ENCODE measurements at regions not wholly inside any gene's neighbourhood (a gene's known extent, or its start where the extent isn't known, plus 50 kb on each side); places are given as distances from the start of the nearest gene placed in this dataset.

- DNase-seq (ENCODE audit: low read depth, low spot score), result no peak
- no peak overlapping the region for H3K4me3 ChIP-seq (ENCODE audit: low read length)
Measured at GRCh38 chr2:84293791-84294380, 165.2 kb downstream of the SUCLG1 start.

- no peak overlapping the region for H3K4me3 ChIP-seq (ENCODE audit: low read length)
- DNase-seq (ENCODE audit: low read depth, low spot score), result no peak
Measured at GRCh38 chr2:84292545-84292944, 166.5 kb downstream of the SUCLG1 start.

GRCh38 chr2:84290537-84290936 lies 168.5 kb downstream of the SUCLG1 start:
- no peak overlapping the region for H3K4me3 ChIP-seq (ENCODE audit: low read length)
- peak; percentile 86 for DNase-seq (ENCODE audit: low read depth, low spot score)

GRCh38 chr2:84288293-84288692 lies 170.8 kb downstream of the SUCLG1 start:
- DNase-seq (ENCODE audit: low read depth, low spot score), result no peak
- H3K4me3 ChIP-seq (ENCODE audit: low read length), result no peak overlapping the region

GRCh38 chr2:84286878-84287277 lies 172.2 kb downstream of the SUCLG1 start:
- no peak overlapping the region for H3K4me3 ChIP-seq (ENCODE audit: low read length)
- DNase-seq (ENCODE audit: low read depth, low spot score), result no peak

- H3K4me3 ChIP-seq (ENCODE audit: low read length), result no peak overlapping the region
- DNase-seq (ENCODE audit: low read depth, low spot score), result no peak
Measured at GRCh38 chr2:84285056-84285747, 173.9 kb downstream of the SUCLG1 start.

GRCh38 chr2:84283506-84283905 lies 175.6 kb downstream of the SUCLG1 start:
- no peak for DNase-seq (ENCODE audit: low read depth, low spot score)
- H3K4me3 ChIP-seq (ENCODE audit: low read length), result no peak overlapping the region

GRCh38 chr2:84281510-84281909 lies 177.6 kb downstream of the SUCLG1 start:
- H3K4me3 ChIP-seq (ENCODE audit: low read length), result no peak overlapping the region
- DNase-seq (ENCODE audit: low read depth, low spot score), result no peak

GRCh38 chr2:84280873-84281272 lies 178.2 kb downstream of the SUCLG1 start:
- H3K4me3 ChIP-seq (ENCODE audit: low read length), result no peak overlapping the region
- DNase-seq (ENCODE audit: low read depth, low spot score), result no peak

GRCh38 chr2:84278386-84278785 lies 180.7 kb downstream of the SUCLG1 start:
- DNase-seq (ENCODE audit: low read depth, low spot score), result peak; percentile 63
- no peak overlapping the region for H3K4me3 ChIP-seq (ENCODE audit: low read length)

GRCh38 chr2:84276590-84277255 lies 182.4 kb downstream of the SUCLG1 start:
- H3K4me3 ChIP-seq (ENCODE audit: low read length), result no peak overlapping the region
- DNase-seq (ENCODE audit: low read depth, low spot score), result peak; percentile 47

GRCh38 chr2:84273406-84273805 lies 185.7 kb downstream of the SUCLG1 start:
- no peak for DNase-seq (ENCODE audit: low read depth, low spot score)
- no peak overlapping the region for H3K4me3 ChIP-seq (ENCODE audit: low read length)

- DNase-seq (ENCODE audit: low read depth, low spot score), result no peak
- no peak overlapping the region for H3K4me3 ChIP-seq (ENCODE audit: low read length)
Measured at GRCh38 chr2:84271977-84272376, 187.1 kb downstream of the SUCLG1 start.

- no peak overlapping the region for H3K4me3 ChIP-seq (ENCODE audit: low read length)
- DNase-seq (ENCODE audit: low read depth, low spot score), result no peak
Measured at GRCh38 chr2:84257831-84258230, 201.2 kb downstream of the SUCLG1 start.

GRCh38 chr2:84251651-84252302 lies 207.3 kb downstream of the SUCLG1 start:
- no peak for DNase-seq (ENCODE audit: low read depth, low spot score)
- H3K4me3 ChIP-seq (ENCODE audit: low read length), result no peak overlapping the region

GRCh38 chr2:84249140-84249539 lies 209.9 kb downstream of the SUCLG1 start:
- DNase-seq (ENCODE audit: low read depth, low spot score), result no peak
- no peak overlapping the region for H3K4me3 ChIP-seq (ENCODE audit: low read length)

GRCh38 chr2:84247532-84247931 lies 211.5 kb downstream of the SUCLG1 start:
- no peak for DNase-seq (ENCODE audit: low read depth, low spot score)
- H3K4me3 ChIP-seq (ENCODE audit: low read length), result no peak overlapping the region

GRCh38 chr2:84243788-84244733 lies 215.0 kb downstream of the SUCLG1 start:
- no peak for DNase-seq (ENCODE audit: low read depth, low spot score)

GRCh38 chr2:84238907-84239306 lies 220.2 kb downstream of the SUCLG1 start:
- no peak for DNase-seq (ENCODE audit: low read depth, low spot score)
- no peak overlapping the region for H3K4me3 ChIP-seq (ENCODE audit: low read length)

More at GRCh38 chr2:84243788-84244733, 215.0 kb downstream of the SUCLG1 start:
- no peak overlapping the region for H3K4me3 ChIP-seq (ENCODE audit: low read length)
